AG09309 (cell line): ENCODE measurements at regions not wholly inside any gene's neighbourhood (a gene's known extent, or its start where the extent isn't known, plus 50 kb on each side); places are given as distances from the start of the nearest gene placed in this dataset.

ENCODE experiments used
- DNase-seq: peaks from one replicate; pipeline ENCODE4 v3.0.0-alpha.2; 2010; ENCODE audit warnings: low read depth
- H3K4me3 ChIP-seq: 2 replicates; pipeline ENCODE4 v1.5.1; 2011; ENCODE audit warnings: mild to moderate bottlenecking, low read depth, low read length, moderate library complexity; ENCODE audit not compliant: control insufficient read depth
- CTCF ChIP-seq: IDR thresholded peaks from 2 replicates; pipeline ENCODE4 v1.5.1; 2011; ENCODE audit warnings: mild to moderate bottlenecking, low read depth, low read length, inconsistent platforms; ENCODE audit not compliant: insufficient read depth, control insufficient read depth; ENCODE audit errors: missing control alignments

- H3K4me3 ChIP-seq: no peak overlapping the region
- no peak for TF ChIP-seq CTCF
- DNase-seq: no peak
Measured at GRCh38 chr13:62309904-62310303, 894.3 kb upstream of the PCDH20 start.

- no peak for DNase-seq
- no peak for TF ChIP-seq CTCF
- H3K4me3 ChIP-seq: no peak overlapping the region
Measured at GRCh38 chr13:62305756-62306155, 890.1 kb upstream of the PCDH20 start.

GRCh38 chr13:62302341-62302740 is 886.7 kb upstream of the PCDH20 start:
- DNase-seq: no peak
- no peak overlapping the region for H3K4me3 ChIP-seq
- no peak for TF ChIP-seq CTCF

- no peak for TF ChIP-seq CTCF
- no peak for DNase-seq
- H3K4me3 ChIP-seq: no peak overlapping the region
Measured at GRCh38 chr13:62299988-62300387, 884.3 kb upstream of the PCDH20 start.

GRCh38 chr13:62296812-62297211 is 881.2 kb upstream of the PCDH20 start:
- no peak for TF ChIP-seq CTCF
- no peak for DNase-seq
- H3K4me3 ChIP-seq: no peak overlapping the region

GRCh38 chr13:62294244-62294643 is 878.6 kb upstream of the PCDH20 start:
- no peak for TF ChIP-seq CTCF
- no peak for DNase-seq
- H3K4me3 ChIP-seq: no peak overlapping the region
